ENCODE measurements at regions not wholly inside any gene's neighbourhood (a gene's known extent, or its start where the extent isn't known, plus 50 kb on each side); places are given as distances from the start of the nearest gene placed in this dataset.

GRCh38 chr10:14396411-14397048 lies 65.8 kb upstream of the FRMD4A start:
- WGBS (ENCODE audit: insufficient coverage), result 96% methylated on average over 6 of the region's 7 CpGs
- H2AFZ ChIP-seq (ENCODE audit: insufficient read depth, low read depth, low read length, poor library complexity, severe bottlenecking), result no peak overlapping the region

More at GRCh38 chr10:14396411-14397048, 65.8 kb upstream of the FRMD4A start:
- Mint-ChIP-seq H3K27me3 (peaks cover 31% of the 10 kb centered on the region), H3K4me1 (no peaks in the 10 kb centered on the region), H3K9me3 (ENCODE audit: insufficient read depth) (no peaks in the 10 kb centered on the region), H3K4me3 (no peak overlapping the region), H3K27ac (no peak overlapping the region)
- no peaks in the 10 kb centered on the region for H3K4me1 ChIP-seq (ENCODE audit: control insufficient read depth in 2 of 2, insufficient read depth in 2 of 2, low read length in 2 of 2)
- no peaks in the 10 kb centered on the region for H3K36me3 ChIP-seq (replicated peaks in 1 of 2; ENCODE audit: control extremely low read depth in 1 of 2, control insufficient read depth in 1 of 2, extremely low read depth in 1 of 2, insufficient read depth in 2 of 2, low read length in 1 of 2)
- H3K27me3 ChIP-seq (replicated peaks in 1 of 4; ENCODE audit: control extremely low read depth in 1 of 4, control insufficient read depth in 3 of 4, insufficient read depth in 4 of 4, low read length in 3 of 4), result peaks cover 0 to 11% (median under 1%) of the 10 kb centered on the region in 4 experiments
- CTCF ChIA-PET, result interaction anchor here (1.5 kb wide), 1 partner anchor 11 kb away, joined by 3 read pairs; no protein-coding TSS in a partner anchor
- POLR2A ChIA-PET, result no interaction called here
- no peak overlapping the region for H3K4me3 ChIP-seq (ENCODE audit: control extremely low read depth in 1 of 5, extremely low read depth in 1 of 5, insufficient read depth in 1 of 5, low read depth in 2 of 5, low read length in 4 of 5)
- TF ChIP-seq CTCF (IDR thresholded peaks at IDR 0.05) (peak; percentile 36), EZH2 (IDR thresholded peaks at IDR 0.05; ENCODE audit: borderline replicate concordance, insufficient read depth, low read depth, low read length, poor library complexity, severe bottlenecking) (no peak)
- no peak overlapping the region for H3K27ac ChIP-seq (ENCODE audit: low read length in 2 of 2)
- H4K20me1 ChIP-seq (ENCODE audit: control insufficient read depth, insufficient read depth, low read length, poor library complexity, severe bottlenecking), result no peaks in the 10 kb centered on the region
- no peak overlapping the region for H3K9ac ChIP-seq (ENCODE audit: low read length)
- ATAC-seq (ENCODE audit: low read depth), result no peak
- no peak for DNase-seq
- no peak overlapping the region for H3K4me2 ChIP-seq (replicated peaks; ENCODE audit: low read depth, low read length, poor library complexity, severe bottlenecking)
- H3K79me2 ChIP-seq (ENCODE audit: control insufficient read depth, insufficient read depth, low read length), result no peaks in the 10 kb centered on the region
- H3K9me3 ChIP-seq (ENCODE audit: control extremely low read depth in 1 of 3, control insufficient read depth in 2 of 3, insufficient read depth in 1 of 3, low read length in 2 of 3), result peaks cover 0 to 1% (median 0%) of the 10 kb centered on the region in 3 donors
- intact Hi-C loops (cut with micrococcal nuclease), result no loop called here

Data from B cell (primary cell).